ENCODE measurements at regions not wholly inside any gene's neighbourhood (a gene's known extent, or its start where the extent isn't known, plus 50 kb on each side); places are given as distances from the start of the nearest gene placed in this dataset.

- POLR2A ChIA-PET, result no interaction called here
Observed at GRCh38 chr13:107497661-107498060, 717.7 kb downstream of the LIG4 start.

GRCh38 chr13:107493266-107493665 is 722.1 kb downstream of the LIG4 start:
- peaks cover 0 to 2% (median 0%) of the 10 kb centered on the region in 3 donors for H3K36me3 Mint-ChIP-seq

More at GRCh38 chr13:107497661-107498060, 717.7 kb downstream of the LIG4 start:
- Mint-ChIP-seq H3K27ac (no peak overlapping the region), H3K4me1 (no peaks in the 10 kb centered on the region), H3K4me3 (no peak overlapping the region), H3K36me3 (no peaks in the 10 kb centered on the region), H3K27me3 (no peaks in the 10 kb centered on the region), H3K9me3 (peaks cover 0 to 10% (median 2%) of the 10 kb centered on the region in 9 donors)
- ATAC-seq (no peak), DNase-seq (no peak)

GRCh38 chr13:107482688-107483087 is 732.6 kb downstream of the LIG4 start:
- H3K4me3 Mint-ChIP-seq, result no peak overlapping the region
- no peaks in the 10 kb centered on the region for H3K36me3 Mint-ChIP-seq
- ATAC-seq (no peak), DNase-seq (no peak)
- no peak overlapping the region for H3K27ac Mint-ChIP-seq
- no peaks in the 10 kb centered on the region for H3K4me1 Mint-ChIP-seq
- H3K9me3 Mint-ChIP-seq, result peaks cover 0 to 6% (median 2%) of the 10 kb centered on the region in 9 donors
- no peaks in the 10 kb centered on the region for H3K27me3 Mint-ChIP-seq
- POLR2A ChIA-PET, result no interaction called here

More at GRCh38 chr13:107493266-107493665, 722.1 kb downstream of the LIG4 start:
- Mint-ChIP-seq H3K9me3 (peaks cover 6 to 16% (median 12%) of the 10 kb centered on the region in 9 donors), H3K4me1 (no peaks in the 10 kb centered on the region), H3K4me3 (no peak overlapping the region), H3K27me3 (no peaks in the 10 kb centered on the region), H3K27ac (no peak overlapping the region)
- POLR2A ChIA-PET, result no interaction called here
- ATAC-seq (no peak), DNase-seq (no peak)

- H3K4me3 Mint-ChIP-seq, result no peak overlapping the region
Observed at GRCh38 chr13:107480130-107480529, 735.2 kb downstream of the LIG4 start.

GRCh38 chr13:107477772-107478379 is 737.5 kb downstream of the LIG4 start:
- peaks cover 0 to 2% (median 0%) of the 10 kb centered on the region in 5 donors for H3K27me3 Mint-ChIP-seq

More at GRCh38 chr13:107480130-107480529, 735.2 kb downstream of the LIG4 start:
- H3K4me1 Mint-ChIP-seq, result no peaks in the 10 kb centered on the region
- DNase-seq, result no peak
- no peak overlapping the region for H3K27ac Mint-ChIP-seq
- H3K9me3 Mint-ChIP-seq, result peaks cover 0 to 3% (median 0%) of the 10 kb centered on the region in 9 donors
- no peaks in the 10 kb centered on the region for H3K27me3 Mint-ChIP-seq
- ATAC-seq, result no peak
- H3K36me3 Mint-ChIP-seq, result no peaks in the 10 kb centered on the region
- POLR2A ChIA-PET, result no interaction called here

GRCh38 chr13:107475753-107476453 is 739.4 kb downstream of the LIG4 start:
- H3K4me1 Mint-ChIP-seq, result no peaks in the 10 kb centered on the region
- no peaks in the 10 kb centered on the region for H3K36me3 Mint-ChIP-seq
- H3K27me3 Mint-ChIP-seq, result peaks cover 0 to 5% (median 0%) of the 10 kb centered on the region in 5 donors
- no peak overlapping the region for H3K27ac Mint-ChIP-seq
- peaks cover 0 to 13% (median 5%) of the 10 kb centered on the region in 9 donors for H3K9me3 Mint-ChIP-seq
- ATAC-seq, result no peak
- DNase-seq, result no peak
- POLR2A ChIA-PET, result no interaction called here
- no peak overlapping the region for H3K4me3 Mint-ChIP-seq

More at GRCh38 chr13:107477772-107478379, 737.5 kb downstream of the LIG4 start:
- no peak for ATAC-seq
- Mint-ChIP-seq H3K9me3 (peaks cover 0 to 8% (median 3%) of the 10 kb centered on the region in 9 donors), H3K36me3 (no peaks in the 10 kb centered on the region), H3K4me1 (no peaks in the 10 kb centered on the region), H3K4me3 (no peak overlapping the region), H3K27ac (no peak overlapping the region)
- POLR2A ChIA-PET, result no interaction called here
- DNase-seq, result no peak

- peaks cover 0 to 5% (median 0%) of the 10 kb centered on the region in 5 donors for H3K27me3 Mint-ChIP-seq
- H3K9me3 Mint-ChIP-seq, result peaks cover 0 to 13% (median 8%) of the 10 kb centered on the region in 9 donors
- H3K4me3 Mint-ChIP-seq, result no peak overlapping the region
- POLR2A ChIA-PET, result no interaction called here
- H3K27ac Mint-ChIP-seq, result no peak overlapping the region
- ATAC-seq, result no peak
- no peak for DNase-seq
- no peaks in the 10 kb centered on the region for H3K4me1 Mint-ChIP-seq
- H3K36me3 Mint-ChIP-seq, result no peaks in the 10 kb centered on the region
Observed at GRCh38 chr13:107473253-107473652, 742.1 kb downstream of the LIG4 start.

GRCh38 chr13:107466326-107467099 is 748.8 kb downstream of the LIG4 start:
- H3K36me3 Mint-ChIP-seq, result no peaks in the 10 kb centered on the region
- POLR2A ChIA-PET, result no interaction called here
- no peak for DNase-seq
- H3K4me3 Mint-ChIP-seq, result no peak overlapping the region
- no peaks in the 10 kb centered on the region for H3K4me1 Mint-ChIP-seq
- ATAC-seq, result no peak
- H3K27ac Mint-ChIP-seq, result no peak overlapping the region
- peaks cover 0 to 22% (median 4%) of the 10 kb centered on the region in 9 donors for H3K9me3 Mint-ChIP-seq
- H3K27me3 Mint-ChIP-seq, result no peaks in the 10 kb centered on the region

GRCh38 chr13:107462501-107462900 is 752.8 kb downstream of the LIG4 start:
- Mint-ChIP-seq H3K27me3 (no peaks in the 10 kb centered on the region), H3K4me1 (no peaks in the 10 kb centered on the region), H3K9me3 (peaks cover 0 to 21% (median 0%) of the 10 kb centered on the region in 9 donors), H3K36me3 (no peaks in the 10 kb centered on the region), H3K27ac (no peak overlapping the region), H3K4me3 (no peak overlapping the region)
- POLR2A ChIA-PET, result no interaction called here
- DNase-seq, result no peak
- no peak for ATAC-seq

GRCh38 chr13:107461751-107462150 is 753.6 kb downstream of the LIG4 start:
- no peaks in the 10 kb centered on the region for H3K27me3 Mint-ChIP-seq

GRCh38 chr13:107459430-107459829 is 755.9 kb downstream of the LIG4 start:
- no peak overlapping the region for H3K4me3 Mint-ChIP-seq
- ATAC-seq (no peak), DNase-seq (no peak)
- POLR2A ChIA-PET, result no interaction called here
- peaks cover 0 to 16% (median 4%) of the 10 kb centered on the region in 9 donors for H3K9me3 Mint-ChIP-seq
- H3K36me3 Mint-ChIP-seq, result no peaks in the 10 kb centered on the region
- no peaks in the 10 kb centered on the region for H3K4me1 Mint-ChIP-seq
- H3K27me3 Mint-ChIP-seq, result no peaks in the 10 kb centered on the region
- no peak overlapping the region for H3K27ac Mint-ChIP-seq

More at GRCh38 chr13:107461751-107462150, 753.6 kb downstream of the LIG4 start:
- ATAC-seq, result no peak
- no peak for DNase-seq
- Mint-ChIP-seq H3K36me3 (no peaks in the 10 kb centered on the region), H3K9me3 (peaks cover 0 to 17% (median 0%) of the 10 kb centered on the region in 9 donors), H3K4me1 (no peaks in the 10 kb centered on the region), H3K4me3 (no peak overlapping the region), H3K27ac (no peak overlapping the region)
- POLR2A ChIA-PET, result no interaction called here

- H3K36me3 Mint-ChIP-seq, result no peaks in the 10 kb centered on the region
- peaks cover 0 to 24% (median 12%) of the 10 kb centered on the region in 9 donors for H3K9me3 Mint-ChIP-seq
- no peak overlapping the region for H3K4me3 Mint-ChIP-seq
- no peaks in the 10 kb centered on the region for H3K4me1 Mint-ChIP-seq
- POLR2A ChIA-PET, result no interaction called here
- no peak for DNase-seq
- ATAC-seq, result no peak
- no peaks in the 10 kb centered on the region for H3K27me3 Mint-ChIP-seq
- no peak overlapping the region for H3K27ac Mint-ChIP-seq
Observed at GRCh38 chr13:107458269-107458668, 757.1 kb downstream of the LIG4 start.

- no peak overlapping the region for H3K4me3 Mint-ChIP-seq
- no peaks in the 10 kb centered on the region for H3K36me3 Mint-ChIP-seq
- no peak overlapping the region for H3K27ac Mint-ChIP-seq
- H3K9me3 Mint-ChIP-seq, result peaks cover 0 to 30% (median 14%) of the 10 kb centered on the region in 9 donors
- H3K4me1 Mint-ChIP-seq, result no peaks in the 10 kb centered on the region
- H3K27me3 Mint-ChIP-seq, result no peaks in the 10 kb centered on the region
- ATAC-seq (no peak), DNase-seq (no peak)
- POLR2A ChIA-PET, result no interaction called here
Observed at GRCh38 chr13:107457686-107458085, 757.6 kb downstream of the LIG4 start.

Measured in naive thymus-derived CD8-positive, alpha-beta T cell (primary cell).